H9 (cell line): ENCODE measurements at regions not wholly inside any gene's neighbourhood (a gene's known extent, or its start where the extent isn't known, plus 50 kb on each side); places are given as distances from the start of the nearest gene placed in this dataset.

ENCODE experiments used
- DNase-seq: peaks from one replicate; pipeline ENCODE4 v3.0.0-alpha.2; 2017
- H2AFZ ChIP-seq: one replicate; pipeline ENCODE4 v1.6.1; 2013; ENCODE audit warnings: mild to moderate bottlenecking, low read length, control low read depth, moderate library complexity
- H2AK5ac ChIP-seq: 2 replicates; pipeline ENCODE4 v1.6.1; 2013; ENCODE audit warnings: low read length, control low read depth, mixed read lengths; ENCODE audit not compliant: insufficient read length
- H2BK120ac ChIP-seq: one replicate; pipeline ENCODE4 v1.6.1; 2013; ENCODE audit warnings: low read depth, mild to moderate bottlenecking, low read length, control low read depth, inconsistent platforms; ENCODE audit not compliant: poor library complexity, severe bottlenecking
- H2BK12ac ChIP-seq: 2 replicates; pipeline ENCODE4 v1.6.1; 2013; ENCODE audit warnings: low read length, control low read depth, mixed read lengths, low read depth; ENCODE audit not compliant: insufficient read length
- H2BK15ac ChIP-seq: 2 replicates; pipeline ENCODE4 v1.6.1; 2013; ENCODE audit warnings: low read depth, low read length, control low read depth
- H2BK20ac ChIP-seq: one replicate; pipeline ENCODE4 v1.6.1; 2013; ENCODE audit warnings: low read depth, mild to moderate bottlenecking, low read length, control low read depth, inconsistent platforms; ENCODE audit not compliant: poor library complexity, severe bottlenecking
- H2BK5ac ChIP-seq: 2 replicates; pipeline ENCODE4 v1.6.1; 2013; ENCODE audit warnings: low read length, control low read depth, mixed read lengths; ENCODE audit not compliant: insufficient read length
- H3K14ac ChIP-seq: 2 replicates; pipeline ENCODE4 v1.6.1; 2013; ENCODE audit warnings: low read length, control low read depth; ENCODE audit not compliant: insufficient read depth
- H3K18ac ChIP-seq: 2 replicates; pipeline ENCODE4 v1.6.1; 2013; ENCODE audit warnings: low read depth, mild to moderate bottlenecking, mixed read lengths, low read length, control low read depth; ENCODE audit not compliant: insufficient read length
- H3K23ac ChIP-seq: 2 replicates; pipeline ENCODE4 v1.6.1; 2013; ENCODE audit warnings: low read length, control low read depth, mixed read lengths, low read depth; ENCODE audit not compliant: insufficient read length
- H3K23me2 ChIP-seq: 2 replicates; pipeline ENCODE4 v1.6.1; 2013; ENCODE audit warnings: low read depth, mild to moderate bottlenecking, mixed read lengths, low read length, control low read depth; ENCODE audit not compliant: insufficient read length, poor library complexity, severe bottlenecking
- H3K27ac ChIP-seq: 2 replicates; pipeline ENCODE4 v1.5.1; 2013; ENCODE audit warnings: low read length, control low read depth, mixed read lengths, low read depth; ENCODE audit not compliant: insufficient read length
- H3K27me3 ChIP-seq: 2 replicates; pipeline ENCODE4 v1.6.1; 2013; ENCODE audit warnings: low read length, control low read depth, inconsistent platforms; ENCODE audit not compliant: insufficient read depth
- H3K4ac ChIP-seq: 2 replicates; pipeline ENCODE4 v1.6.1; 2013; ENCODE audit warnings: low read depth, mild to moderate bottlenecking, control low read depth, inconsistent platforms, low read length, moderate library complexity
- H3K4me1 ChIP-seq: 2 replicates; pipeline ENCODE4 v1.6.1; 2013; ENCODE audit warnings: low read length, control low read depth, inconsistent platforms; ENCODE audit not compliant: insufficient read depth
- H3K4me2 ChIP-seq: 2 replicates; pipeline ENCODE4 v1.6.1; 2013; ENCODE audit warnings: low read length, control low read depth, mixed read lengths; ENCODE audit not compliant: insufficient read length, insufficient read depth
- H3K56ac ChIP-seq: 2 replicates; pipeline ENCODE4 v1.6.1; 2013; ENCODE audit warnings: low read depth, mild to moderate bottlenecking, mixed read lengths, low read length, control low read depth; ENCODE audit not compliant: insufficient read length
- H3K79me1 ChIP-seq: 2 replicates; pipeline ENCODE4 v1.6.1; 2013; ENCODE audit warnings: low read depth, mild to moderate bottlenecking, moderate library complexity, low read length, control low read depth, inconsistent platforms; ENCODE audit not compliant: insufficient read depth, poor library complexity, severe bottlenecking
- H3K79me2 ChIP-seq: 2 replicates; pipeline ENCODE4 v1.6.1; 2013; ENCODE audit warnings: low read length, control low read depth, inconsistent platforms; ENCODE audit not compliant: insufficient read depth
- H3K9ac ChIP-seq: 2 replicates; pipeline ENCODE4 v1.6.1; 2013; ENCODE audit warnings: low read length, control low read depth, mixed read lengths; ENCODE audit not compliant: insufficient read length; ENCODE audit errors: extremely low read depth
- H3K9me3 ChIP-seq: one replicate; pipeline ENCODE4 v1.6.1; 2013; ENCODE audit warnings: low read depth, low read length, inconsistent platforms; ENCODE audit not compliant: control insufficient read depth
- H3T11ph ChIP-seq: one replicate; pipeline ENCODE4 v1.6.1; 2013; ENCODE audit warnings: mild to moderate bottlenecking, low read length, control low read depth, inconsistent platforms
- H4K20me1 ChIP-seq: one replicate; pipeline ENCODE4 v1.6.1; 2013; ENCODE audit not compliant: control insufficient read depth, insufficient read length, insufficient read depth
- H4K5ac ChIP-seq: 2 replicates; pipeline ENCODE4 v1.6.1; 2013; ENCODE audit warnings: low read depth, mild to moderate bottlenecking, mixed read lengths, low read length, control low read depth; ENCODE audit not compliant: insufficient read length
- H4K8ac ChIP-seq: replicated peaks from 2 replicates; pipeline ENCODE4 v1.6.1; 2013; ENCODE audit warnings: low read length, control low read depth, mixed read lengths, low read depth; ENCODE audit not compliant: insufficient read length
- H4K91ac ChIP-seq: 2 replicates; pipeline ENCODE4 v1.6.1; 2013; ENCODE audit warnings: low read depth, mild to moderate bottlenecking, moderate library complexity, mixed read lengths, low read length, control low read depth; ENCODE audit not compliant: insufficient read length
- H3K27ac Mint-ChIP-seq, 3 experiments: 2 replicates in 2 of 3; 3 replicates in 1 of 3; pipeline ENCODE4 v1.8.0; 2020 to 2021; ENCODE audit warnings: mixed read lengths in 3 of 3, mild to moderate bottlenecking in 1 of 3, moderate library complexity in 1 of 3
- H3K27me3 Mint-ChIP-seq: 2 replicates; pipeline ENCODE4 v1.8.0; 2021; ENCODE audit warnings: low read depth, mild to moderate bottlenecking, moderate library complexity, mixed read lengths
- H3K36me3 Mint-ChIP-seq, 3 experiments: 2 replicates in 2 of 3; 3 replicates in 1 of 3; pipeline ENCODE4 v1.8.0; 2020 to 2021; ENCODE audit warnings: low read depth in 3 of 3, mixed read lengths in 3 of 3; ENCODE audit not compliant: insufficient read depth in 1 of 3
- H3K4me1 Mint-ChIP-seq, 2 experiments: 2 replicates each; pipeline ENCODE4 v1.8.0; 2020; ENCODE audit warnings: mixed read lengths in 2 of 2
- H3K4me3 Mint-ChIP-seq, 2 experiments: 2 replicates in 1 of 2; 3 replicates in 1 of 2; pipeline ENCODE4 v1.8.0; 2020 to 2021; ENCODE audit warnings: mild to moderate bottlenecking in 2 of 2, mixed read lengths in 2 of 2, moderate library complexity in 1 of 2
- H3K9me3 Mint-ChIP-seq, 2 experiments: 2 replicates in 1 of 2; 3 replicates in 1 of 2; pipeline ENCODE4 v1.8.0; 2020; ENCODE audit warnings: mild to moderate bottlenecking in 2 of 2, mixed read lengths in 2 of 2, moderate library complexity in 1 of 2
- CTCF ChIP-seq: fragments of 200-600 bp; sonication (generic); conservative IDR thresholded peaks from 3 replicates; pipeline ENCODE4 v1.8.0; 2021; ENCODE audit warnings: antibody characterized with exemption, mild to moderate bottlenecking
- WGBS: extraction: QIAGEN DNeasy Blood & Tissue Kit; methylation state at CpG from one replicate; pipeline ENCODE4 v1.1.7; 2013; ENCODE audit warnings: missing lambda C conversion rate, low lambda C conversion rate, mixed read lengths; ENCODE audit not compliant: insufficient read length; ENCODE audit errors: extremely low coverage; 5-methylcytosine and 5-hydroxymethylcytosine counted together

GRCh38 chr3:86245360-86245759 is 745.6 kb downstream of the VGLL3 start:
- peaks cover 0 to 22% (median 3%) of the 10 kb centered on the region in 3 experiments; a peak in 3 of 7 replicates for H3K36me3 Mint-ChIP-seq
- Histone ChIP-seq H3K27me3 (no peaks in the 10 kb centered on the region), H2BK5ac (no peak overlapping the region), H2AK5ac (no peak overlapping the region), H3K79me2 (no peaks in the 10 kb centered on the region), H3K4me2 (no peak overlapping the region), H2AFZ (no peak overlapping the region), H3K4me1 (no peaks in the 10 kb centered on the region), H2BK12ac (no peak overlapping the region), H3K9me3 (no peaks in the 10 kb centered on the region), H2BK20ac (no peak overlapping the region), H3K79me1 (no peaks in the 10 kb centered on the region), H4K20me1 (no peaks in the 10 kb centered on the region), H4K5ac (no peak overlapping the region), H3K4ac (no peak overlapping the region), H3K23me2 (no peaks in the 10 kb centered on the region), H3K18ac (no peak overlapping the region), H3K56ac (no peak overlapping the region), H3K14ac (no peak overlapping the region), H4K8ac (no peak overlapping the region), H2BK15ac (no peak overlapping the region), H3K9ac (no peak overlapping the region), H3K23ac (no peak overlapping the region), H2BK120ac (no peak overlapping the region), H3T11ph (no peak overlapping the region), H4K91ac (no peak overlapping the region), H3K27ac (no peak overlapping the region)
- no peak overlapping the region for H3K4me3 Mint-ChIP-seq
- no CpG with 5 or more reads among the region's 1 CpG for WGBS
- H3K4me1 Mint-ChIP-seq = peaks cover 4 to 7% of the 10 kb centered on the region in 2 experiments; a peak in 3 of 4 replicates
- peaks cover 5 to 10% of the 10 kb centered on the region in 2 experiments; a peak in 3 of 5 replicates for H3K9me3 Mint-ChIP-seq
- no peaks in the 10 kb centered on the region for H3K27me3 Mint-ChIP-seq
- no peak for DNase-seq
- TF ChIP-seq CTCF = peak; percentile 80
- H3K27ac Mint-ChIP-seq = no peak overlapping the region; a peak in 1 of 7 replicates
